NCI-H774 (cell line): ENCODE measurements at regions not wholly inside any gene's neighbourhood (a gene's known extent, or its start where the extent isn't known, plus 50 kb on each side); places are given as distances from the start of the nearest gene placed in this dataset.
"Not testable (repeated sequence)": the region's sequence is repeated elsewhere in the genome, so short reads cannot be mapped to it uniquely, and the experiment has no call there.

ENCODE experiments used
- DNase-seq: peaks from one replicate; lab custom pipeline; 2025; lab: John Stamatoyannopoulos, UW

- no peak for DNase-seq
Observed at GRCh38 chr5:126103868-126104267, 319.3 kb upstream of the GRAMD2B start.

DNA sequence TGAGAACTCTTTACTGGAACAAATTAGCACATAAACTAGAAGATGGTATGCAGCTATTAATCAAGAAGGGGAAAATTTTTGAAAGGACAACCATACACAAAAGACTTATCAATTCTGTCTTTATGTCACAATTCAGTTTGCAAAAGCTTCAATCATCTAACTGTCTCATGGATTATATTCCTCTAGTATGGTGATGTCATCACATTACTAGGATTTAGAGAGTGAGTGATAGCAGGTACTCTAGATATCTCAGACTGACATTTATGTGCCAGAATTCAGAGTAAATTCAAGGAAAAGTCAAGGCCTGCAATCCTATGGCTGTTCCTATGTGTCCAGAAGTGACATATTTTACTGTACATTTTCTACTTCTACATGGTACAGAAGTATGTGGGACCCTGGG, 318.9 kb upstream of the GRAMD2B start:
- no peak for DNase-seq

GRCh38 chr5:126104951-126105350, 318.3 kb upstream of the GRAMD2B start:
- DNase-seq = no peak

DNA sequence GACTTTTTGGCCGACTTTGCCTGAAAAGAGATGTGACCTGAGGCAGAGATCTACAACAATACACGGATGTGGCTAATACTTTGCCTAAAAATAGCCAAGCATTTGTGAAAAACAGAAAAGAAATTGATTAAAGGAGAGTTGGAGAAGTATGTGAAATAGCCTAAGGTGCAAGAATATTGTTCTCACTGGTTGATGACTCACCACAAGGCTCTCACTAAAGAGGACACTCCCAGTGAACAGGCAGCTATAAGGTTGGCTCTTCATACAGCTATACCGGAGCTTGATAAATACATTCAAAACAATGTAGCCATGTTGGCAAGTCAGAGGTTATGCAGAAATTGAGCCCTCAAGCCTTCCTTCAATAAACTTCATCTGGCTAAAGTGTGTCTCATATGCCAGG, 317.2 kb upstream of the GRAMD2B start:
- DNase-seq = no peak

- DNase-seq = no peak
Observed at GRCh38 chr5:126107381-126107780, 315.8 kb upstream of the GRAMD2B start.

DNA sequence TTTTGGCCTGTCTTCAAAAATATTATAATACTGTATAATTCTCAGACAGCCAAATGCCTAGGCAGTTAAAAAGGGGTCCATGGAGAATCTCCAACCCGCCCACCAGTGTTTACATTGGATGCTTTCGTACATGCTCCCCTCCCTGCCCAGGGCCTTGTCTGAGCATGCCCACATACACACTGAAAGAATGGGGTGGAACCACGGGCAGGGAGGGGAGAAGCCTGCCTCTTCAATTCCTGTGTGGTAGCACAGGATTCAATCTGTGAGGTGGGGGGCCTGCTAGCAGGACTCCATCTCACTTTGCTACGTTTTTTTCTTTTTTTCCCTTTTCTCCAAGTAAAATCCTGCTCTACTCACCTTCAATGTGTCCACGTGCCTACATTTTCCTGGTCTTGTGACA, 314.7 kb upstream of the GRAMD2B start:
- no peak for DNase-seq

DNA sequence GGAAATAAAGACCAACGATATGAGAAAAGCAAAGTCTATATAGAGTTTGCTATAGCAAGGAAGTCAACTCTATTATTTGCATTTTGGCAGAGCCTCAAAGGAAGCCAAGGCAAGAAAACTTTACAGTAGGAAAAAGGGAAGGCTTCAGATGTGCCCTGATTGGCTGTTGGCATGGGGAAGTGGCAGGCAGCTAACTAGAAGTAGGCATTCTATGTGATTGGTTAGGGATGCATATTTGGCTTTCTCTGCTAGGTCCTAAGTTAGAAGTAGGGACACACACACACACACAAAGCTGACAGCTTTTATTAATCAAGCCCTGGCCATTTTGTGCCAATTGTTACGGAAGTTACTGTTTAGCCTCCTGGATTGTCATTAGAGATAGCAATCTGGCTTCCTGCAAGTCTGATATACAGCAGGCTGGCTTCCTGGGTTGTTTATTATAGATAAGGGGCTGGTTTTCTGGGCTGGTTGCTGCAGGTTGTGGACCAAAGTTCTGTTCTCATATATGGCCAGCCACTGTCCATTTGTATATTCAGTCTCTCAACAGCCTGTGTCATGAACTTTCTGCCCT, 308.1 kb upstream of the GRAMD2B start:
- DNase-seq = no peak

DNA sequence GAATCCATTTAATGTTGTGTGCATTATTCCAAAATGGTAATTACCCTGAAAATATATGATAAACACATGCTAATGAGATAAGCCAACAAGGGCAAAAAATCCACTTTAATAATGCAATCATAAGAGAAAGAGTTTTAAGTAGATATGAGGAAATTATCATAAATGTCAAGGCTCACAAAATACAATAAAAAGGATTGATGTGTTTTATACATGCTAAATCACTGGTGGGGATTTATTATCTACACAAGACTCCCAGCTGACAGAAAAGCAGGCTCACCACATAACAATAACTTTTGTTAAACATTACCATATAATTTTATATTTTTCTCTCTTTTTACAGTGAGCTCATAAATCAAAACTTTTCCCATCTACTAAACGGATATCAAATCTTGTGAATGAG, 306.2 kb upstream of the GRAMD2B start:
- no peak for DNase-seq

GRCh38 chr5:126119887-126120442, 303.2 kb upstream of the GRAMD2B start:
- DNase-seq = no peak

DNA sequence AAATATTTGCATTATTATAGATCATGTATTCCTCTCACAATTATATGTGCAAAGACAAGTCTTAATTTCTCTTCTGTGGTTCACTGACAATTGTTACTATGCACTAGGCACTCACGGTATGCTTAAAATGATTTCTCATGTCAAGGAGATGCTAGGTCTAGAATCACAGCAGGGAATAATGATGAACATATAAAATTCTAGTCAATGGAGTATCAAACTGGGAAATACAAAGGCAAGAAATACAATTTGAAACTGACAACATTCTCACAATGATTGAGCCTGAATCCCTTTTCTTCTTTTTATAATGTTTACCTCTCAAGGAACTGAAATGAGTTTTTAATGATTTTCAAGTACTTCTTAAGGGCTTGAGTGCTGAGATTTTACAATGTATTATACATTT, 302.3 kb upstream of the GRAMD2B start:
- DNase-seq = no peak

DNA sequence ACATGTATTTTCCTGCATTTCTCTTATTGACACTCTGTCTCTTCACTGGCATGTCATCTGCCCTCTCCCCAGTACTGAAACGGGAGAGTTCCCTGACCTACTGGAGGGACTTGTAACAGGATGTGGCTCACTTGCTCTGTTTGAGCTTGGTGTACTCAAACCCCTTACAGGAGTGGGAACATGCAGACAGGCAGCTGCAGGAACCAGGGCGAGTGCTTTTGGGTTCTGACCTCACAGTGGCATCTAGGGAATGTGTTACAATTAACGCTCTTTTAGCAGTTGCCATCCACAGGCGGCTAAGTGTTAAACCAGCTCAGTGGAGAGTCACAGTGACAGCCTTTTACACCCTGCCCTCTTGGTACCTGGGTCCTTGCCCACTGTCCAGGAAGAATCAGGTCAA, 300.3 kb upstream of the GRAMD2B start:
- DNase-seq = no peak

DNA sequence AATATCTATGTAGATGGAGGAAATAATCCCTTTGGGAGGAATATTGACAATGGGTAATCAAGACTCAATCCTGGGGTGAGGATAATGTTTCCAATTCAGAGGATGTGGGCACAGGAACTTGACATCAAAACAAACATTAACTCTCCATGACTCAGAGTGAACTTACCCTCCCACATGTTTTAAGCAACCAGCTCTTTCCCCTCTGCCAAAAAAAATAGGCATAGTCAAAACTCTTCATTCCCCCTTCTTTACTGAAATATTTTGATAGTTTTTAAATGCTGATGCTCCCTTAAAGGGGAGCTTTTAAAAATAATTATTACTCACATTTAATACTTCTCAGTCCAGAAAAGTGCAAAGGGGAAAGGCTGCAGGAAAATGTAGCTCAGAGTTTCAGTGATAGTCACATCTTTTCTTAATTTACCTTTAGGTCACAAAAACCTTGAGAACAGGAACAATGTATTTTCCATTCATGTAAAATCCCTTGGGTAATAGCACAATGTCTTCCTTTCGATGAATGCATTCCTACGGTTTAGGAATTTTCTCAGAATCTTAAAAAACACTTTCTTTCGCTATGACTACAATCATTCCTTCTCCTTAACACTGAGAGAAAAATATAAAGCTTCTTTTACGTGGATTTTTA, 298.4 kb upstream of the GRAMD2B start:
- no peak for DNase-seq

DNA sequence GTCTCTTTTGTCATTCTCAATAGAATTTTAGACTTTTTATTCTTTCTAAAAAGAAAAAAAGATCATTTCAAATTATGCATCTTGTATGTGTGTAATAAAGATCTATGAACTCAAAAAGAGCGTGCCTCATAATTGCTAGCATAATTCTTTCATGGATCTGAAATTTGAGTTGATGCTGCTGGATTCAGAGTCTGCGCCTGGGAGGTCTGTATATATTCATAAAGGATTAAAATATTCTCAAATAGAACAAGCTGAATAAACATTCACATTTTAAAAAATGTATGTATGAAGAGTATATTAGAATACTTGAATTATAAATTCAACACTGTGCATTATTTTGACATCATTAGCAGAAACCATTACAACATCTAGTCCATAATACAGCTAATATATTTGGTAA, 297.8 kb upstream of the GRAMD2B start:
- no peak for DNase-seq

DNA sequence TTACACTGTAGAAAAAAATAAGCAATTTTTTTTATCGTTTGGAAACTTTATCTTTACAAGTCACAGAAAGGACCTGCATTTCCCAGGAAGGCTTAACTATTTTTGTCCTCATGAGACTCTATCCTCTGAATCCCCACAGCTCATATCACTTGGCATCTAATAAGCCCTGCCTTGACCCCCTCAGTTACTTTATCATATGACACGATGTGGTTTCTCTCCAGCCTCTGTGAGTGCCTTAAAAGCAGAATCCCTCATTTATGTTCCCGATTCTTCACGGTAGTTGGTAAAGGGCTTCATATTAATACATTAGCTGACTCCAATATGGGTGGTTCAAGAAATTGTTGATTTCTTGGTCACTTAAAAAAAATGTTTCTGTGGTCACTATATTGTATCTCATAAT, 296.6 kb upstream of the GRAMD2B start:
- no peak for DNase-seq

DNA sequence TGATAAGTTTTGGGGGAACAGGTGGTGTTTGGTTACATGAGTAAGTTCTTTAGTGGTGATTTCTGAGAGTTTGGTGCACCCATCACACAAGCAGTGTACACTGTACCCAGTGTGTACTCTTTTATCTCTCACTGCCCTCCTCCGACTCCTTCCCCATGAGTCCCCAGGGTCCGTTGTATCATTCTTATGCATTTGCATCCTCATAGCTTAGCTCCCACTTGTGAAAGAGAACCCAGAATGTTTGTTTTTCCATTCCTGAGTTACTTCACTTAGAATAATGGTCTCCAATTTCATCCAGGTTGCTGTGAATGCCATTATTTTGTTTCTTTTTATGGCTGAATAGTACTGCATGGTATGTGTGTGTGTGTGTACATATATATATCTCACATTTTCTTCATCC, 295.8 kb upstream of the GRAMD2B start:
- DNase-seq = not testable (repeated sequence)

GRCh38 chr5:126129431-126129830, 293.8 kb upstream of the GRAMD2B start:
- no peak for DNase-seq

GRCh38 chr5:126133424-126133823, 289.8 kb upstream of the GRAMD2B start:
- DNase-seq = no peak

DNA sequence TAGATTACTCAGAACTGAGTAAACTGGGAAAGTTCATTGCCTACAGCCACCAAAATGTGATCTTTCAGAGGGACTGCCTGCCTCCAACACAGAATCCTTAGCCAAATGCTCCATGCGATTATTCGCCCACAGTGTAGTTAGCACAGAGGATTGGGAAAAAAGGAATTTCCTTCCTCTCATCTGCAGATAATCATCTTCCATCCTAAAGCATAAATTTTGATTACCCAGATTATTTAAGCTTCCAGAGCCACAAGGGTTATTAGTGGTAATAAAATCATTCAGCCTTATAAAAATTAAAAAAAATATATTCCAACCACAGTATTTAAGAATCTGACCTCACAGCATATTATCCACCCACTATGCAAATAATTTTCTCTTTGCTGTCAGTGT, 285.3 kb upstream of the GRAMD2B start:
- DNase-seq = no peak

DNA sequence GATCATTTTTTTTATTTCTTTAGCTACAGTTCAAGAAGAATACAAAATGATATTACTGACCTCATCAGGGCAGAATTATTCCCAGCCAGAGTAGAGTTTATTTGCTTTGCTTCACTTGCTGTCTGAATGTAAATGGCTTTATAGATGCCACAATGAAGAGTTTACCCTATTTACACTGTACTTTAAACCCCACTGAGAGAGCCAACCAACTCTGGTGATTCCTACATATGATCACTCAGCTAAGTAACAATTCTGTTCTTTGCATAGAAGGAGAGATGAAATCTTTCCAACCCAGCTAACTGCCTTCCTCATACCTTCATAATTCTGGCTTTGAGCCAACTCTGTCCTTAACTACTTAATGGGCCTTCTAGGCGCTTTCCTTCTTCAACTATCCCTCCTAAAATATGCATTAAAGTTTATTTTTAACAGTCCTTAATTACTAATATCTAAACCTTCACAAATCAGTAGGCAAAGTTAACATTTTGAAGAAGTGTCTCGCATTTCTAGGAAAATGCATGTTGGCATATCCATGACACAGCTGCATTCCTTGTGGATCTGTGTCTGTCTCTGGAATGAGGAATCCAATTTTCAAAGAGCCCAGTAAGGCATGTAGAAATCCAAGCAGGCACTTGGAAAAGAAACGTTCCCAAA, 284.8 kb upstream of the GRAMD2B start:
- DNase-seq = no peak

DNA sequence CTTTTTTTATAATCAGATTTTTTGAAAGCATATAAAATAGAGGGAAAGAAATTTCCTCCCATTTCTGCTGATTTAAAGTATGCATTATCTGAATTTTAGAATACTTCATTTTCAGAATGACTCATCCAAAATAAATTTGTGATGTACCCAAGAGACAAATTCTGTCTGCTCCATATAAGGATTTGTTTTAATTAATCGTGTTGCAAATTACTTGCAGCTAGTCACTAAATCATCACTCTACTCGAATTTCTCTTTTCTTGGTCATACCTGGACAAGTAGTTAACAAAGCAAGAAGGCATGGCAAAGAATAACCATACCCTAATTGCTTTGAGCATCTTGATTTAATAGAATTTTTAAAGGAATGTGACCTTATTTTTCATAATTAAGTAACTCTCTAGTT, 284.1 kb upstream of the GRAMD2B start:
- no peak for DNase-seq

GRCh38 chr5:126139773-126140172, 283.4 kb upstream of the GRAMD2B start:
- no peak for DNase-seq

- DNase-seq = no peak
Observed at GRCh38 chr5:126143622-126144021, 279.6 kb upstream of the GRAMD2B start.

- not testable (repeated sequence) for DNase-seq
Observed at GRCh38 chr5:126150319-126150718, 272.9 kb upstream of the GRAMD2B start.
